ENCODE measurements at regions not wholly inside any gene's neighbourhood (a gene's known extent, or its start where the extent isn't known, plus 50 kb on each side); places are given as distances from the start of the nearest gene placed in this dataset.

GRCh38 chr6:82584194-82584695, 220.6 kb downstream of the TPBG start:
- Histone ChIP-seq H3K4me3 (no peak overlapping the region), H3K36me3 (no peaks in the 10 kb centered on the region), H3K9me3 (no peaks in the 10 kb centered on the region), H3K27me3 (no peaks in the 10 kb centered on the region), H3K9ac (ENCODE audit: low read depth in 2 of 2, low read length in 2 of 2) (no peak overlapping the region), H3K27ac (no peak overlapping the region), H3K4me1 (no peaks in the 10 kb centered on the region)
- intact Hi-C loops (cut with DNase I), result no loop called here
- no peak for TF ChIP-seq CTCF (IDR thresholded peaks at IDR 0.05)
- DNase-seq, result no peak

- H3K9me3 ChIP-seq, result no peaks in the 10 kb centered on the region
- H3K4me3 ChIP-seq, result no peak overlapping the region
- no peak overlapping the region for H3K9ac ChIP-seq (ENCODE audit: low read depth in 2 of 2, low read length in 2 of 2)
- intact Hi-C loops (cut with DNase I), result no loop called here
- H3K27ac ChIP-seq, result no peak overlapping the region
- no peak for DNase-seq
- no peak for TF ChIP-seq CTCF (IDR thresholded peaks at IDR 0.05)
- no peaks in the 10 kb centered on the region for H3K4me1 ChIP-seq
- H3K36me3 ChIP-seq, result no peaks in the 10 kb centered on the region
- H3K27me3 ChIP-seq, result no peaks in the 10 kb centered on the region
Measured at GRCh38 chr6:82584856-82585255, 221.2 kb downstream of the TPBG start.

GRCh38 chr6:82588020-82588419, 224.4 kb downstream of the TPBG start:
- H3K36me3 ChIP-seq, result no peaks in the 10 kb centered on the region
- no peaks in the 10 kb centered on the region for H3K27me3 ChIP-seq
- no peaks in the 10 kb centered on the region for H3K4me1 ChIP-seq
- H3K9me3 ChIP-seq, result no peaks in the 10 kb centered on the region
- H3K4me3 ChIP-seq, result no peak overlapping the region
- no peak overlapping the region for H3K27ac ChIP-seq
- DNase-seq, result no peak
- no peak for TF ChIP-seq CTCF (IDR thresholded peaks at IDR 0.05)
- intact Hi-C loops (cut with DNase I), result no loop called here
- no peak overlapping the region for H3K9ac ChIP-seq (ENCODE audit: low read depth in 2 of 2, low read length in 2 of 2)

GRCh38 chr6:82588859-82589412, 225.3 kb downstream of the TPBG start:
- Histone ChIP-seq H3K27ac (no peak overlapping the region), H3K9me3 (no peaks in the 10 kb centered on the region), H3K9ac (ENCODE audit: low read depth in 2 of 2, low read length in 2 of 2) (no peak overlapping the region), H3K36me3 (no peaks in the 10 kb centered on the region), H3K27me3 (no peaks in the 10 kb centered on the region), H3K4me1 (no peaks in the 10 kb centered on the region), H3K4me3 (no peak overlapping the region)
- no peak for TF ChIP-seq CTCF (IDR thresholded peaks at IDR 0.05)
- intact Hi-C loops (cut with DNase I), result no loop called here
- no peak for DNase-seq

GRCh38 chr6:82589509-82590206, 226.0 kb downstream of the TPBG start:
- Histone ChIP-seq H3K36me3 (no peaks in the 10 kb centered on the region), H3K27ac (no peak overlapping the region), H3K9ac (ENCODE audit: low read depth in 2 of 2, low read length in 2 of 2) (no peak overlapping the region), H3K27me3 (no peaks in the 10 kb centered on the region), H3K9me3 (no peaks in the 10 kb centered on the region), H3K4me3 (no peak overlapping the region), H3K4me1 (no peaks in the 10 kb centered on the region)
- no peak for DNase-seq
- no peak for TF ChIP-seq CTCF (IDR thresholded peaks at IDR 0.05)
- intact Hi-C loops (cut with DNase I), result no loop called here

Measured in colonic mucosa (tissue), 4 donors.